ENCODE measurements at regions not wholly inside any gene's neighbourhood (a gene's known extent, or its start where the extent isn't known, plus 50 kb on each side); places are given as distances from the start of the nearest gene placed in this dataset.

DNA sequence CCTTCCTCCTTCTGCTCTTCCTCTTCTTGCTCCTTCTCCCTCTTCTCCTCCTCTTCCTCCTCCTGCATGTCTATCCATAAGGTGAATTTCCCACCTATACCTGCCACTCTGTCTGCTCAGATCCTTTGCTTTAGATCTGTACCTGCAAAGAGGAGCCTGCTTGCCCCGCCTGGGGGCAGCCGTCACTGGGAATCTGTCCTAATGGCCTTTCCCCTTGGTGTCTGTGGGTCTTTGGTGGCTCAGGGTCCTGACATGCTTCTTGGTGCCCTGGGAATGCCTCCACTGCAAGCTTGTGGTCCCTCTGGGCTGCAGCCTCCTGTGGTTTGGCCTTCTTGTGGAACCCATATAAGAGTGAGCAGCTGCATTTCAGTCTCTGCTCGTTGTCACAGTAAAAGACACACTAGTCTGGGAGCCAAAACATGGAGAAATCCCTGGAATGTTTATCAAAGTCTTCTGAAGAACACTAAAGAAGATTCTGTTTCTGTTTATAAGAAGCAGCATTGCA, 79.5 kb upstream of the CSF3R start:
- TF ChIP-seq, protein P1, sequence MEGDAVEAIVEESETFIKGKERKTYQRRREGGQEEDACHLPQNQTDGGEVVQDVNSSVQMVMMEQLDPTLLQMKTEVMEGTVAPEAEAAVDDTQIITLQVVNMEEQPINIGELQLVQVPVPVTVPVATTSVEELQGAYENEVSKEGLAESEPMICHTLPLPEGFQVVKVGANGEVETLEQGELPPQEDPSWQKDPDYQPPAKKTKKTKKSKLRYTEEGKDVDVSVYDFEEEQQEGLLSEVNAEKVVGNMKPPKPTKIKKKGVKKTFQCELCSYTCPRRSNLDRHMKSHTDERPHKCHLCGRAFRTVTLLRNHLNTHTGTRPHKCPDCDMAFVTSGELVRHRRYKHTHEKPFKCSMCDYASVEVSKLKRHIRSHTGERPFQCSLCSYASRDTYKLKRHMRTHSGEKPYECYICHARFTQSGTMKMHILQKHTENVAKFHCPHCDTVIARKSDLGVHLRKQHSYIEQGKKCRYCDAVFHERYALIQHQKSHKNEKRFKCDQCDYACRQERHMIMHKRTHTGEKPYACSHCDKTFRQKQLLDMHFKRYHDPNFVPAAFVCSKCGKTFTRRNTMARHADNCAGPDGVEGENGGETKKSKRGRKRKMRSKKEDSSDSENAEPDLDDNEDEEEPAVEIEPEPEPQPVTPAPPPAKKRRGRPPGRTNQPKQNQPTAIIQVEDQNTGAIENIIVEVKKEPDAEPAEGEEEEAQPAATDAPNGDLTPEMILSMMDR (IDR thresholded peaks at IDR 0.05; ENCODE audit: extremely low read depth, missing control alignments) = no peak
- no peak for DNase-seq (ENCODE audit: low spot score)

DNA sequence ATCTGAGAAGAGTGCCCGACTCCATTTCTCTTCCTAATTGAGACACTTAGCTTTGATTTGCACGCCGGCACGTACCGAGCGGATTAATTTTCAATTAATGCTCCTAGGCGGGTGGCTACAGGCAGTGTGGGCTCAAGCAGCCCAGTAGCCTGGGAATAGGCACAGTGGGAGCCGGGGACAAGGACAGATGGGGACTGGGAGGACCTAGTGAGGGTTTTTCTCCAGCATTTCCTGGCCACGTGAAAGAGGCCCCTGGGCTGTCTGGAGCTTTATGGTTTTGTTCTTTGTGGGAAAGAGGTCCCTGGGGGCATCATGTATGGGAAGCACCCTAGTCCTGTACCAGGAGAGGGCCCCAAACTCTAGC, 78.6 kb upstream of the CSF3R start:
- DNase-seq (ENCODE audit: low spot score) = no peak
- TF ChIP-seq, protein P1 (IDR thresholded peaks at IDR 0.05; ENCODE audit: extremely low read depth, missing control alignments) = no peak

- DNase-seq (ENCODE audit: low spot score) = no peak
- TF ChIP-seq, protein P1 (IDR thresholded peaks at IDR 0.05; ENCODE audit: extremely low read depth, missing control alignments) = no peak
Observed at GRCh38 chr1:36560621-36561360, 78.1 kb upstream of the CSF3R start.

GRCh38 chr1:36560177-36560576, 77.5 kb upstream of the CSF3R start:
- TF ChIP-seq, protein P1 (IDR thresholded peaks at IDR 0.05; ENCODE audit: extremely low read depth, missing control alignments) = no peak
- no peak for DNase-seq (ENCODE audit: low spot score)

GRCh38 chr1:36559061-36559460, 76.3 kb upstream of the CSF3R start:
- TF ChIP-seq, protein P1 (IDR thresholded peaks at IDR 0.05; ENCODE audit: extremely low read depth, missing control alignments) = no peak
- no peak for DNase-seq (ENCODE audit: low spot score)

GRCh38 chr1:36557041-36558000, 74.6 kb upstream of the CSF3R start:
- TF ChIP-seq, protein P1 (IDR thresholded peaks at IDR 0.05; ENCODE audit: extremely low read depth, missing control alignments) = no peak
- no peak for DNase-seq (ENCODE audit: low spot score)

- TF ChIP-seq, protein P1 (IDR thresholded peaks at IDR 0.05; ENCODE audit: extremely low read depth, missing control alignments) = no peak
- DNase-seq (ENCODE audit: low spot score) = no peak
Observed at GRCh38 chr1:36555041-36555440, 72.3 kb upstream of the CSF3R start.

Data from GM20000 (cell line).